ENCODE measurements at regions not wholly inside any gene's neighbourhood (a gene's known extent, or its start where the extent isn't known, plus 50 kb on each side); places are given as distances from the start of the nearest gene placed in this dataset.

DNA sequence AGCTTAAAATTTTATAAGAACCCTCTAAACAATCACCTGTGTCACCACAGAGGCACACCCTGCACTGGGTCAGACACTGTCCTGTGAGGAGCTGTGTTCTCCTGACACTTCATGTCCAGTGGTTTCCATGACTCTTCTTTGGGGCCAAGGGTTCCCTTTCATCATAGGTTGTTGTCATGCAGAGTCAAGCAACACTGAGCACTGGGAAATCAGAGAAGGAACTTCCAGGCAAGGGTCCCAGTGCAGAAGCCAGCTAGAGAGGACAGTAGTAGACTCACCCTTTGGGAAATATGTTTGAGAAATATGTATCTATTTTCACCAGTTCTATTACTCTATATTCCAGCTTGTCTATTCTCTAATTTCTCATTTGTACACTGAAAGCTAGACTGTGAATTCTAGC lies 56.4 kb upstream of the PRSS58 start:
- DNase-seq = no peak

DNA sequence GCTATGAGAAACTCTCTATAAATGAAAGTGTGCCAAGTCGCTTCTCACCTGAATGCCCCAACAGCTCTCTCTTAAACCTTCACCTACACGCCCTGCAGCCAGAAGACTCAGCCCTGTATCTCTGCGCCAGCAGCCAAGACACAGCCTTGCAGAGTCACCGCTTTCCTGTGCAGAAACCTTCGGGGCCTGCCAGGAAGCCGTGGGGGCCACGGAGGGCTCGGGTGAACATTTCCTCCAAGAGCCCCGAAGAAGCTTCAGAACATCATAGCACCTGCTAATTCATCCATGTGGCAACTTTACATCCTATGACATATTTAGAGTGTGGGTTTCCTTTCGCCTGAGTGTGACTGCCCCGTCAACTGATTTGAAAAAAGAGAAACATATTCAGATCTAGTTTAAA lies 55.7 kb upstream of the PRSS58 start:
- DNase-seq = peak; percentile 16

DNA sequence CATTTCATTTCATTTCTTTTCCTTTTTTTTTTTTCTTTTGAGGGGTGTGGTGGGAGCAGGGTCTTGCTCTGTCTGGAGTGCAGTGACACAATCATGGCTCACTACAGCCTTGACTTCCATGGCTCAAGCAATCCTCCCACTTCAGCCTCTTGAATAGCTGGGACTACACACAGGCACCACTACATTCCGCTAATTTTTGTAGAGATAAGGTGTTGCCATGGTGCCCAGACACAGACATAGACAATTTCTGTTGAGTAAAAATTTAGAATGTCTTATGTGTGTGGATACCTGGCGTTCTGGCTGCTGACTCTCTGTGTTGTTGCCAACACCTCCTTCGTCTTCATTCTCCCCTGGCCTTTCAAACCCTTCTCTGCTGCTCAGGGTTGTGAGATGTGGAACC lies 54.0 kb upstream of the PRSS58 start:
- DNase-seq = no peak

DNA sequence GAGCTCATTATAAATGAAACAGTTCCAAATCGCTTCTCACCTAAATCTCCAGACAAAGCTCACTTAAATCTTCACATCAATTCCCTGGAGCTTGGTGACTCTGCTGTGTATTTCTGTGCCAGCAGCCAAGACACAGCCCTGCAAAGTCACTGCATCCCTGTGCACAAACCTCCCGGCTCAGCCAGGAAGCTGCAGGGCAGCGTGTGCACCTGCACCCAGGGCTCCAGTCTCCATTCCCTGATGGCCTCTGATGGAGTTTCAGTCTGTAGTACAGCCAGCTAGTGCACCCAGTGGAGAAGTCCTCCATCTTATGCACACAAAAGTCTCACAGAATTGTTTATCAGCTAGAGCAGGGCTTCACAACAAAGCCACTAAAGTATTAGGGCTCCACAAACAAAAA lies 51.1 kb upstream of the PRSS58 start:
- DNase-seq = no peak

DNA sequence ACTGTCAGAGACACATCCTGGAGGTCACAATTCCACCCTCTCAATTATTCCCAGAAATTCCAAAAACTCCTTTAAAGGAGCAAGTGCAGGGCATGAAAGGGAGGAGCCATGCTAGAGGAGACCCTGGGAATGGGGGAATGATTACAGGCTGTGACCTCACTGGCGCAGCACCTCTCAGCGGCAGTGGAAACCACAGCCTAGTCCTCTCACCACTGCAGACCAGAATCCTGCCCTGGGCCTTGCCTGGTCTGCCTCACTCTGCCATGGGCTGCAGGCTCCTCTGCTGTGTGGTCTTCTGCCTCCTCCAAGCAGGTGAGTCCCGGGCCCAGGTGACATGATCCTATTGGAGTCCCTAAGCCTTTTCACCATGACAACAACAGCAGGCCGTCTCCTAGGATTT lies 50.5 kb upstream of the PRSS58 start:
- DNase-seq = no peak
